ENCODE measurements at regions not wholly inside any gene's neighbourhood (a gene's known extent, or its start where the extent isn't known, plus 50 kb on each side); places are given as distances from the start of the nearest gene placed in this dataset.

DNA sequence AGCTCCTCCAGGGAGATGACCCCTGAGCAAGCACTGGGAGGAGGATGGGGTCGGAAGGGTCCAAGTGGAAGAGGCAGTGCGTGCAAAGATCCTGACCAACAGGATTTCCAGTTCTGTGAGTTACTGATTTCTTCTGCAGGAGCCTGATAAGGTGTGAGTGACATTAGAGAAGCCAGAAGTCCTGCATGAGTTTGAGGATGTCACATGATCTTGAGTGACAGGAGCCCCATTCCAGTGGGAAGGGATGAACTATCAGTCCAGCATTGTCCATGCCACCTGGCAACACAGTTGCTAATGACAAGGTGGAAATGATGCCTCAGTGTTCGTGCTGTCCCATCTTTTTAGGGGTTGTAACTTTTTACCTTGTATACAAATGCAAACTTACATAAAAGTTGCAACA is 285.1 kb upstream of the HDAC4 start:
- TF ChIP-seq GATA2 (IDR thresholded peaks at IDR 0.05; ENCODE audit: low read depth, low read length) (no peak), GATA3 (IDR thresholded peaks at IDR 0.05; ENCODE audit: low read depth, low read length) (no peak)

Data from SH-SY5Y (cell line).